SU-DHL-6 (cell line): ENCODE measurements at regions not wholly inside any gene's neighbourhood (a gene's known extent, or its start where the extent isn't known, plus 50 kb on each side); places are given as distances from the start of the nearest gene placed in this dataset.

Experiments
- EZH2phosphoT487 ChIP-seq: fragments of 200-600 bp; sonication (generic), shearing (Covaris generic); conservative IDR thresholded peaks from 2 replicates; pipeline ENCODE4 v1.6.1; 2018; ENCODE audit warnings: mild to moderate bottlenecking, antibody characterized with exemption, low read length, moderate library complexity, mixed read lengths
- TF ChIP-seq, protein P1 (sequence below): fragments of 200-600 bp; sonication (generic); IDR thresholded peaks from one replicate; pipeline ENCODE4 v1.5.1; 2017; ENCODE audit warnings: antibody characterized with exemption, mild to moderate bottlenecking, low read length, moderate library complexity; ENCODE audit not compliant: insufficient read depth, poor library complexity, severe bottlenecking

GRCh38 chr5:3729631-3730030 is 134.0 kb downstream of the IRX1 start:
- TF ChIP-seq, protein P1, sequence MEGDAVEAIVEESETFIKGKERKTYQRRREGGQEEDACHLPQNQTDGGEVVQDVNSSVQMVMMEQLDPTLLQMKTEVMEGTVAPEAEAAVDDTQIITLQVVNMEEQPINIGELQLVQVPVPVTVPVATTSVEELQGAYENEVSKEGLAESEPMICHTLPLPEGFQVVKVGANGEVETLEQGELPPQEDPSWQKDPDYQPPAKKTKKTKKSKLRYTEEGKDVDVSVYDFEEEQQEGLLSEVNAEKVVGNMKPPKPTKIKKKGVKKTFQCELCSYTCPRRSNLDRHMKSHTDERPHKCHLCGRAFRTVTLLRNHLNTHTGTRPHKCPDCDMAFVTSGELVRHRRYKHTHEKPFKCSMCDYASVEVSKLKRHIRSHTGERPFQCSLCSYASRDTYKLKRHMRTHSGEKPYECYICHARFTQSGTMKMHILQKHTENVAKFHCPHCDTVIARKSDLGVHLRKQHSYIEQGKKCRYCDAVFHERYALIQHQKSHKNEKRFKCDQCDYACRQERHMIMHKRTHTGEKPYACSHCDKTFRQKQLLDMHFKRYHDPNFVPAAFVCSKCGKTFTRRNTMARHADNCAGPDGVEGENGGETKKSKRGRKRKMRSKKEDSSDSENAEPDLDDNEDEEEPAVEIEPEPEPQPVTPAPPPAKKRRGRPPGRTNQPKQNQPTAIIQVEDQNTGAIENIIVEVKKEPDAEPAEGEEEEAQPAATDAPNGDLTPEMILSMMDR: no peak
- no peak for TF ChIP-seq EZH2phosphoT487
